NCI-H2196 (cell line): ENCODE measurements at regions not wholly inside any gene's neighbourhood (a gene's known extent, or its start where the extent isn't known, plus 50 kb on each side); places are given as distances from the start of the nearest gene placed in this dataset.
"Not testable (repeated sequence)": the region's sequence is repeated elsewhere in the genome, so short reads cannot be mapped to it uniquely, and the experiment has no call there.

Experiments
- DNase-seq: peaks from one replicate; lab custom pipeline; 2025; ENCODE audit not compliant: unreplicated experiment; lab: John Stamatoyannopoulos, UW

DNA sequence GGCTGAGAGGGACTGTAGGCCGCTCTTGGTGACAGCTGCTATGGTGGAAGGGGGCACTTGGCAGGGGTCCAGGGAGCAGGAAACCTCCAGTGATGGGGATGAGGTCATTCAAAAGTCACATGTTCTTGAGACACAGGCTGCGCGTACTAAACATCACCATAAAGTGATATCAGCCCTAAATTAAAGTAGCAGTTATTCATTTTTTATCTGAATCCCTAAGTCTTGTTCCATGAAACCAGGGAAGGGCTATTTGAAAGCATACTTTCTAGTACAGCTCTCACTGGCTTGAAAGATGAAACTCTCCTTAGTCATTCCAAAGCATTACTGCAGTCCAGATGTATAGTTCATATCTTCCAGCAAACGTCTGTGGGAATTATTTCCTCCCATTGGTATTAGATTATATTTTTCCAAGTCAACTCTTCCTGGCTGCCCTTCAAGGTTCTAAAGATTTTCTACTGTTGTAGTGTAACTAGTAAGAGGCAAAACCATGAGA, 373.1 kb downstream of the CD109 start:
- no peak for DNase-seq

DNA sequence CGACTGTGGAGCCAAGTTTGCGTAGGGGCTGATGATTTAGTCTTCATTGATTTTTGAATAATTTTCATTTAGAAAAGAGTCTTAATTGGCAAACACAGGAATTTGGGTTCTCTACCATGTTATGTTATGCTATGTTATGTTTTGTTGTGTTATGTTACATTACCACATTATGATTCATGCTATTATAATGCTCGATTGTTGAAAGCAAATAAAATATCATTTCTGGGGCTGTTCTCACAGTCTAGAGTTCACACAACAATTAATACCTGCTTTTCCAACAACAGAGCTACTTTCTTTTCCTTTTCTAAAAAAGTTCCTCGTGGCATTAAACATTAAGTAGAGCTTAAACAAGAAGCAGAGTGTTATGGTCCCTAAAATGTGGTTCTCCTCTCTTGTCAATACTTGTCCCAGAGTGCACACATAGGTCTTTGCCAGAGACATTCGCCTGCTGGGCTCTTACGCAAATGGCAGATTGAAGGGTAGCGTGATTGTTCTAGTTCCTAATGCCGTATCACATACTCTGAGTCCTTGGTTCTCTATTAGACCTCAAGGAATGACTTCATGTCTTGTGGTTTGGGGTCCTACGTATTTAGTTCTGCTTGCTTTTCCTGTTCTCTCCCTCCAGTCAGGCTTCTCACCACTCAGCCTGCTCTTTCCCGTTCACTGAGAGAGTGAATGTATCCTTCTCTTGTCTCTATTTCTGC, 370.3 kb downstream of the CD109 start:
- no peak for DNase-seq

DNA sequence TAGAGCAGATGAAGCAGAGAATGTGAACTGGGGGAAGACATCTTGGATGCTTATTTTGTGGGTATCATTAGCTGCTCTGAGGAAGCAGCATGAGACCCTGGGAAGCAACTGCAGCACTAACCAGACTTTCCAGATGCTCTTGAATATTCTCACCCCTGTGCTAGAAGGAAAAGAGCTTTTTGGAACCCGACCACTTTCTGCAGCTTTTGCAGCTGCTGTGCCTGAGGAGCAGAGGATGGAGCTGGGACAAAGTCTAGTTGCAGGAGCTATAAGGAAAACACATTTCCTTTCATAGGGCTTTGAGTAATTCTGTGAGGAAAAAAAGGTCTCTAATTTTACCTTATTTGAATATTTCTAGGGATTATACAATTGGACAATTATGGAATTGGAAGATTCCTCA, 369.7 kb downstream of the CD109 start:
- DNase-seq: no peak

DNA sequence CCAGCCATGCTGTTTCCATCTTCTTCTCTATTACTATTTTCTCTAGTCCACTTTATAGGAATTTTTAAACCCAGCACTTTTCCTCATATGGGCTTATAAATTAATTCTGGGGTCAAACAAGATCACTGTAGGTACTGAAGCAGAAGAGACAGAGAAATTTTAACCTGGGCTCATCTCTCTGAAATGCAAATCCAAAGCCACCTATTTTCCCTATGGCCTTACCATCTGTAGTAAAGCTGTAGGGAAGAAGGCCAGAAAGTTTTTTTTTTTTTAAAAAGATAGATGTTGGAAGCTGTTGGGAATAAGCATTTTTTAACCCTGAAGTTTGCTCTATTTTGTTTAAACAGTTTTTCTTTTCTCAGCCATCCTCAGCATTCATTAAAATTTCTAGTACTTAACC, 367.4 kb downstream of the CD109 start:
- no peak for DNase-seq

DNA sequence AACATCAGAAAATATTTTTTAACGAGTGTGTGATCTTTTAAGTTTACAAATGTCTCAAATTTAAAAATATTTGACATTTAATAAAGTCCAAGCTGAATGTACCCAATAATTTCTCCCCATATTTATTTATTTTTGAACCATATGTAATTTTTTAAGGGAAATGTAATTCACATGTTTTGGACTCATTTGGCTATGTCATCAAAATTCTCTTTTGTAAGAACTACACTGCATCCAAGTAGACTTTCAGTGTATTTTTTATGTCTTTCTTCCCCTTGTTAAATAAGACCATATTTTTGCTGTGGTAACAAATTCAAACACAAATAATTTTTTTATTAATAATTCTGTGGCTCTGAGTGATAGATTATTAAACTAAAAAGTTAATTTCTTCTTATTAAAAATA, 365.2 kb downstream of the CD109 start:
- DNase-seq: no peak

DNA sequence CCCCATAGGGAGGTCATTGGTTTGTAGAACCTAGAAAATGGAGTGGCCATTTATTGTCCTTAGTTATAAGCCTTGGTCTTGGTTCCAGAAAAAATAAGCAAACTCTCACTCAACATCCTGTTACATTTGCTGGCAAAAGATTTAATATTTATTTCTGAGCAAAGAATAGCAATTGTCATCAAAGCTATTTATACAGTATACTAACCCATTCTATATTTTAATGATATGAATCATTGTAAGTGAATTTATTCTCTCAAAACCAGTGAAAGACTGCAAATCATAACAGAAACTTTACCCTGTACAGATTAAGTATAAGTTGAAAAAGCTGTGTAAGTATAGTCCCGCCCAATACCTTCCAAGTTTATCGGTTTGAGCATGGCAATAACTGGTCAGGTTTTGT, 364.4 kb downstream of the CD109 start:
- DNase-seq: no peak

DNA sequence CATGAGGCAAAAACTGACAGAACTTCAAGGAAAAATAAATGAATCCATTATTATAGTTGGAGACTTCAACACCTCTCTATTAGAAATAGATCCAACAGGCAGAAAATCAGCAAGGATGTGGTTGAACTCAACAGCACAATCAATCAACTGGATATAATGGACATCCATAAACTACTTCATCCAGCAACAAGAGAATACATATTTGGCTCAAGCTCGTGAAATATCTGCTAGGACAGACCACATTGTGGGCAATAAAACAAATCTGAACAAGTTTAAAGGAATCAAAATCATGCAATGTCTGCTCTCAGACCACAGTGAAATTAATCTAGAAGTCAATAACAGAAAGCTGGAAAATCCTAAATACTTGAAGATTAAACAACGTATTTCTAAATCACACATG, 362.6 kb downstream of the CD109 start:
- no peak for DNase-seq

DNA sequence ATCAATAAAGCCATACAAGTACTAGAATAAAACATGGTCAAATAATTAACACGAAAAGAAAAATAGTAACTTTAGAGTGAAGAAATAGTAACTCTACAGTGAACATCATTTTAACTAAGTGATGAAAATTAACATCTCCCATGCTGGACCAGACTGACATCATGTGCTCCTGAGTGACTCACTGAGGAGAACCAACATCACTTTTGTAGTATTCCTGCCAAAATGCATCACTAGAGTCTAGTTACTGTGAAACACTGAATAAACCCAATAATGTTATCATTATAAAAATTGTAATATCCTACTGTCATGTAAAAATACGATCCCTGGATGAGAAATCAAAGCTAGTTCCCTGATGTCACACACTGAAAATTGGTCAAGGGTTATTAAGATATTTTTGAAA, 361.3 kb downstream of the CD109 start:
- no peak for DNase-seq

DNA sequence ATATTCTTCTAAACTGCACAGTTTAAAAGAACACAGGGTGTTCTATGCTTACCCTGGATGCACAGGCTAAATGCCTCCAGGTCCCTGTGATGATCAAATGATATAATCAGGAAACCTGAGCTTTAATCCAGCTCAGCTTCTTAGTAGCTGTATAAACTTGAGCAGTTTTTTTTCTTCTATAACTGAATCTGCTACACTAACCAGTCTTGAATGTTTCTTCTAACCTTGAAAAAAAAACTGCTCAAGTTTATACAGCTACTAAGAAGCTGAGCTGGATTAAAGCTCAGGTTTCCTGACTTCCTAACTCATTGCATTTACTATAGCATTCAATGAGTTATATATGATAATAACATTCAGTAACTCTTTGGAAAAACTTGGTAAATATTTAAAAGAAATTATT, 358.2 kb downstream of the CD109 start:
- DNase-seq: no peak

DNA sequence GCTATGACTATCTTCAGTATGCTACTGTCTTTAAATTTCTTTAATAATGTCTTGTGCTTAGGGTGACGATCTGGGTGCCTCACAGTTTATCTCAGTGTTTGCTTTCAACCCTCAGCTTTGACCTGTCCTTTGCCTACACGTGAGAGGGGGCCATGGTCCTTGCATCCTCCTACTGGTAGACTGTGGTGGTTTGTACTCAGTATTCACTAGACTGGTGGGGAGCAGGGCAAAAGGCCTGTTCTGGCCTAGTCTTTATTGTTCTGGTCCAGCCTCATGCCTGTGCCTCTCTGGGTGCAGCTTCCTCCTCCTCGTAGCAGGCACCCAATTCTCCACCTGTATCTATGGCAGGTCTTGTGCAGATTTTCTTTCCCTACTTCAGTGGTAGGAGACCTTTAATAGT, 354.9 kb downstream of the CD109 start:
- DNase-seq: no peak

DNA sequence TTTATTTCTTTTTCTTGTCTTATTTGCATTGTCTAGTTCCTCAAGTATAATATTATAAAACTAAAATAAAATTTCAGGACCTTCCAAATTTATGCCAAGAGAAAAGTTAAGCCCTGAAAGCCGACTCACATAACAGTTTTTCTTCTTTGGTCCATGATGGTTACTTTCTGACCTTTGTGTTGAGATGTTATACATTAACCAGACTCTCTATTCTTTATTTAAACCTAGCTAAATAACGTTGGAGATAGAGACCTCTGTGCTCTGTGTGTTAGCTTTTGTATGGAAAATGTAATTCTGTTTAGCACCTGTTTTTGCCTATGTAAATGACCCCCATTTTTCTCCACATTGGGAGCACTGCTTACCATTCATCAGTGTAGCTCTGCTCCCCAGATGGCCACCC, 352.4 kb downstream of the CD109 start:
- DNase-seq: no peak

DNA sequence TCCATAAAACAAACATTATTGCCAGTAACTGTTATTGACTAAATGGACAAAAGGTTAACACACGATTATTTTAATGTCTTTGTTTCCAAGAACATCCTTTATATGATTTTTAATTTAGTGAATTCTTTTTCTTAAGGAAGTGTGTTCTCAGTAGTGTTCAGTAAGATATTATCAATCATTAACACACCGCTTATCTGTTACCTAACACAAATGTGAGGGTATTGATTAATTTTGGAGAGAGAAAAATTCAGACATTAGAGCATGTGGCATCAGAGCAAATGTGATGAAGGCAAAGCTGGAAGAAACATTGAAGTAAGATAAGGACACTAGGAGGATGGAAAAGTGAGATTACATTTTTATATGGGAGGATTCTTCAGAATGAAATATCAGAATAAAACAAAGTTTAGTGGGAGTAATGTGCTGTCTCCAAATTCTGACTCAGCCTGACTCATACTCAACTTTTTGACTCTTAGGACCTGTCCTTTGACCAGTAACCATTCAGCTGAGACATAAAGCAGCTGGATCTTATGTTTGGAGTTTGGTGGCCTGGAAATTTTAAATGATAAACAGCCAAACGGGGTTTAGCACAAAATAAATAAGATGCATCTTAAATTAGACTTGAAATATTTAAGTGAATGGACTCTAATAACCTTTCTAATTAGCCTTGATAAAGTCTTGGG, 348.6 kb downstream of the CD109 start:
- DNase-seq: no peak

DNA sequence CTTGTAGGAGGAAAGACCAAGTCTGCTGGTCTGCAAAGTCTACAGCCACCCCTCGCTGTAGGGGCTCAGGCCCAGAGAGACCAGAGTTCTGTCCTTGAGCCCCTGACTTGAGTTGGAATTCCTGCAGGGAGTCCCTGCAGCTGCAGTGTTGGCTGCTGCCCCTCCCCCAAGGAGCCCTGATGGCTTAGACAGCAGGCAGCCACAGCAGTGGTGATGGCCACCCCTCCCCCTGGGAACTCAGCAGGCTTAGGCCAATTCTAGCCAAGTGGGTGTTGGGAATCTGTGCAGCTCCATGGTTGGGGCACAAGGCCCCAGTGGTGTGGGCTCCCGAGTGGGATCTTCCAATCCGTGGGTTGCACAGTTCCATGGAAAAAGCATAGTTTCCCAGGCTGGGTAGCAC, 345.4 kb downstream of the CD109 start:
- DNase-seq: no peak

DNA sequence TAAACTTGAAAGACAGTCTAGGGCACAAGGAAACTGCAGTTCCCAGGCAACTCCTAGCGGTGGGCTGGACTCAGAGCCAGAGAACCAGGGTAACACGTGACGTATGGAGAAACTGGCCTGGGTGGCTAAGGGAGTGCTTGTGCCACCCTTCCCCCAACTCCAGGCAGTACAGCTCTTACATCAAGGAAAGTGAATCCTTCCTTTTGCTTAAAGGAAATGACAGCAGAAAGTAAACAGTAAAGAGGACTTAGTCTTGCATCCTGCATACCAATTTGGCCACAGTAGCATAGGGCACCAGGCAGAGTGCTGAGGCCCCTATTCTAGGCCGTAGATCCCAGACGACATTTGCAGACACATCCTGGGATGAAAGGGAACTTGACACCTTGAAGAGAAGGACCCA, 322.8 kb downstream of the CD109 start:
- DNase-seq: no peak

DNA sequence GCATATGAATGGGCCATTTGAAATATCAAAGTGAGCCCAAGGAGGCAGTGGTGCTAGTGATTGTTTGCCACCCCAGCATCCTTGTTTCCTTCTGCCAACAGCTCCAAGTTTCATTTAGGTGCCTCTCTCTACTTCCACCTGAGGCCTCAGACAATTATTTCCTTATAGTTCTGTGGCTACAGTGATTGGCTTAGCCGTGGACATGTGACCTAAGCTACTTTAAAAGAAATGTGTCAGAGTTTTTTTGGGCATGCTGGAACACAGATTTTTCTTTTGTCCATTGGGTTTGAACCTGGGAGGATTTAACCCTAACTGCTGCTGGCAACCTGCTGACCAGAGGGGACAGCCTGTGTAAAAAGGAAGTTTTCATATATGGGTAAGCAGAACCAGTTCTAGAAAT, 319.4 kb downstream of the CD109 start:
- no peak for DNase-seq

DNA sequence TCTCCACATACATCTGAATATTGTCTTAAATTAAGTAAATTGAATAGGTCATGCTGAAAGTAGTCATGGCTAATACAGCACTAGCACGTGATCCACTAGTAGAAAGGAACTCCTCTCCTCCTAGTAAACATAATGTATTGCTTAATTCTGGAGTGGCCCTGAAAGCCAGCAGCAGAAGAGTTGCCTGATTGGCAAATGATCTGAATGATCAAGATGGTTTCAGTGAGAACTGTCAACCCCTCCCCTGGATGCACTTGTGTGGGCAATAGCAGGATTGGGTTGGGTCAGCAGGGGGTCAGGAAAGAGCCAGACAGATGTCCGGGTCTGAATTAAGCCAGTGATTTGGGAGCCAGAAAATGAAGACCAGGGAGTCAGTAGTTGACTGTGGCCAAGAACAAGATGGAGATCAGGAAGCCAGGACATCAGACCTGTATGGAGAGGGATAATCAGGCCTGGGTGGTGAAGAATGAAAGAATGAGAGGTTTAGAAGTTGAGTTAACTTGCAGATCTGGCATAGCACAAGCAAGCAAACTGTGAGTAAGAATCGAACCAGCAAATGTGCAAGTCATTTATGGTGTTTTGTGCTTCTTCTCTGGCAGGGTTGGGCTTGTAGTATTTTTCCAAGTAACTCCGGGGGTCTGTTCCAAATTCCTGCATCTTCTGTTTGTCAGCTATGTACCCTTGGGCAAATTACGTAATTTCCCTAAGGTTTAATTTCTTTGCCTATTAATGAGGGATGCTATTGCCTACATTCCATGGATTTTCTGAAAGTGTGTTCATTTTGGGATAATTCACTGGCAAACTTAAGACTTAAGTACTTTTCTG, 304.9 kb downstream of the CD109 start:
- no peak for DNase-seq

DNA sequence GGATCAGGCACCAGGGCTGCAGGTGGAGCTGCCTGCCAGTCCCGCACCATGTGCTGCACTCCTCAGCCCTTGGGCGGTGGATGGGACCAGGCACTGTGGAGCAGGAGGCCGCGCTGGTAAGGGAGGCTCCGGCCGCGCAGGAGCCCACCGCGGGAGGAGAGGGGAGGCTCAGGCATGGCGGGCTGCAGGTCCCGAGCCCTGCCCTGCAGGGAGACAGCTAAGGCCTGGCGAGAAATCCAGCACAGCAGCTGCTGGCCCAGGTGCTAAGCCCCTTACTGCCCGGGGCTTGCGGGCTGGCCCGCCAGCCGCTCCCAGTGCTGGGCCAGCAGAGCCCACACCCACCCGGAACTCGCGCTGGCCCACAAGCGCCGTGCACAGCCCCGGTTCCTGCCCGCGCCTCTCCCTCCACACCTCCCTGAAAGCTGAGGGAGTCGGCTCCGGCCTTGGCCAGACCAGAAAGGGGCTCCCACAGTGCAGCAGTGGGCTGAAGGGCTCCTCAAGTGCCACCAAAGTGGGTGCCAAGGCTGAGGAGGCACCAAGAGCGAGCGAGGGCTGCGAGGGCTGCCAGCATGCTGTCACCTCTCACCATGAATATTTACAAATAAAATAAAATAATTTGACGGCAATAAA, 294.7 kb downstream of the CD109 start:
- not testable (repeated sequence) for DNase-seq

DNA sequence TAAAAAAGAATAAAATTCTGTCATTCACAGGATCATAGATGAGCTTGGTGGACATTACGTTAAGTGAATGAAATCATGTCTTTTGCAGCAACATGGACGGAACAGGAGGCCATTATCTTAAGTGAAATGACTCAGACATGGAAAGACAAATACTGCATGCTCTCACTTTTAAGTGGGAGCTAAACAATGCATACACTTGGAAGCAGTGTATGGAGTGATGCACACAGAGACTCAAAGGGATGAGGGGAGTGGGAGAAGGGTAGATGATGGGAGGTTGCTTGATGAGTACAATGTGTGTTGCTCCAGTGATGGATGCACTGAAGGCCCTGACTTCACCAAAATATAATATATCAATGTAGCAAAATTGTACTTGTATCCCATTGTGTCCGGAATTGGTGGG, 293.4 kb downstream of the CD109 start:
- no peak for DNase-seq

DNA sequence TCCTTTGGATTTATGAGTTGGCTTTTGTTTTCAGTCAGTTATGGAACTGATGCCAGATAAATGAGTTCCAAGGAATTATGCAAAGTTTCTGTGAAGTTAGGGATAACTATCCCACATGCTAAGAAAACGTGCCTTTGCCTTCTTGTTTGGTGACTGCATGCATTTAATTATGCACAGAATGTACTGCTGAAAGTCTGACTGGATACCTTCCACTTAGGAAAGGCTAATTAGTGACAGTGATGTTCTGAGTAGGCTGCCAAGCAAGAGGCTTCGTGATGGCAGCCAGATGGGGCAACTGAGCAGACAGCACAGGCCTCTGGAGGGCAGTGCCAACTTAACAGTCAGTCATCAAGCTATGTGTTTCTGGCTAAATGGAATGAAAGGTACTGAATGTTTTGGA, 289.9 kb downstream of the CD109 start:
- DNase-seq: no peak

DNA sequence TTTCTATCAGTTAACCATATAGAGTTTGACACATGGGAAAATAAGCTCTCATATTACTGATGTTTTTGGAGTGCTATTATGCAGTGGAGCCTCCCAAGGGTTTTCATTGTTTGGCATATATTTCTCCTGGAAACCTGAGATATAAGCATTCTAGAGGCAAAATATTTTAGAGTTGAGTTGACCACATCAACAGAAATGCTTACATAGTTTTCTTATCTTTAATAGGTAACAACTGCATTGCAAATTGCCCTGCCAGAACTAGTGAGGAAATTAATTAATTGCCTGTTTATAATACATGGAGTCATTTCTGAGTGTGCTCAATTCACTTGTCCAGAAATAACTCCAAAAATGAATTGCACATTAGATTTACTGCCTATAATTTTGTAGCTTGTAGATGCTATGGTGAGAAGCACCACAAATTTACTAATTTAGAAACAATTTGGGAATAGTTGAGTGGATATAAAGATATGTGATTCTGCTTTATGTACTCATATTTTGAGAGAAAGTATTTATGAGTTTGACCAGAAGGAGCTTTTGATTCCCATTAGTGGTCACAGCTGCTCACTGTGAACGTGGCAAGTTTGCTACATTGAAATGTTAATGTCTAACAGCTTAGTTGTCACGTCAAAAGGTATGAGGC, 288.7 kb downstream of the CD109 start:
- no peak for DNase-seq

DNA sequence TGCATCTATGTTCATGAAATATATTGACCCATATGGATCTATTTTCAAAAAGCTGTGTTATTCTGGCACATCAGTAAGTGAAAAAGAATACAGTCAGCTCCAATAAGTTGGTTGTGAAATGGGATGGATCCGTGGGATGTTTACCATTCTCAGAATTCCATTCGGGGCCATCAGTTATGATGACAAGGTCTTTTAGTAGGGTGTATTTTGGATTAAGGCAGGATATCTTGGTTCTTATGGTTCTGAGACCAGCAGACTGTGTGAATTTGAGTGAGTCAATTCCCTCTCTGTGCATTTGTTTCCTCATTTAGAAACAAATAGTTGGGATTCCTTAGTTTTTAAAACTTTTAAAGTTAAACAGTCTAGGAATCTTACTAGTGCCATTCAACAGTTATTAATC, 287.4 kb downstream of the CD109 start:
- no peak for DNase-seq
